OCI-M2 (cell line): ENCODE measurements at regions not wholly inside any gene's neighbourhood (a gene's known extent, or its start where the extent isn't known, plus 50 kb on each side); places are given as distances from the start of the nearest gene placed in this dataset.

Experiments used
- DNase-seq: peaks from one replicate; lab custom pipeline; 2025; ENCODE audit not compliant: unreplicated experiment; lab: John Stamatoyannopoulos, UW

GRCh38 chr1:187234706-187235105 is 406.0 kb downstream of the PLA2G4A start:
- DNase-seq = no peak

GRCh38 chr1:187236199-187236598 is 407.4 kb downstream of the PLA2G4A start:
- DNase-seq = no peak

- DNase-seq = no peak
Observed at GRCh38 chr1:187236676-187237075, 407.9 kb downstream of the PLA2G4A start.

GRCh38 chr1:187237542-187237941 is 408.8 kb downstream of the PLA2G4A start:
- DNase-seq = no peak

GRCh38 chr1:187241971-187242370 is 413.2 kb downstream of the PLA2G4A start:
- no peak for DNase-seq

- DNase-seq = no peak
Observed at GRCh38 chr1:187244623-187245022, 415.9 kb downstream of the PLA2G4A start.

GRCh38 chr1:187245201-187245600 is 416.5 kb downstream of the PLA2G4A start:
- no peak for DNase-seq

- no peak for DNase-seq
Observed at GRCh38 chr1:187249196-187249595, 420.4 kb downstream of the PLA2G4A start.

GRCh38 chr1:187252923-187253322 is 424.2 kb downstream of the PLA2G4A start:
- DNase-seq = no peak

- no peak for DNase-seq
Observed at GRCh38 chr1:187257476-187257875, 428.7 kb downstream of the PLA2G4A start.

- DNase-seq = no peak
Observed at GRCh38 chr1:187261637-187262036, 432.9 kb downstream of the PLA2G4A start.

GRCh38 chr1:187262731-187263130 is 434.0 kb downstream of the PLA2G4A start:
- DNase-seq = no peak

GRCh38 chr1:187264995-187265602 is 436.4 kb downstream of the PLA2G4A start:
- DNase-seq = no peak

GRCh38 chr1:187266051-187266450 is 437.3 kb downstream of the PLA2G4A start:
- no peak for DNase-seq

GRCh38 chr1:187267827-187268226 is 439.1 kb downstream of the PLA2G4A start:
- no peak for DNase-seq

GRCh38 chr1:187270256-187270655 is 441.5 kb downstream of the PLA2G4A start:
- DNase-seq = no peak

- no peak for DNase-seq
Observed at GRCh38 chr1:187275346-187275745, 446.6 kb downstream of the PLA2G4A start.

- DNase-seq = no peak
Observed at GRCh38 chr1:187275985-187276575, 447.3 kb downstream of the PLA2G4A start.

GRCh38 chr1:187276677-187277076 is 447.9 kb downstream of the PLA2G4A start:
- DNase-seq = no peak

GRCh38 chr1:187280031-187280430 is 451.3 kb downstream of the PLA2G4A start:
- no peak for DNase-seq

- no peak for DNase-seq
Observed at GRCh38 chr1:187281085-187281484, 452.3 kb downstream of the PLA2G4A start.

- DNase-seq = no peak
Observed at GRCh38 chr1:187283984-187284383, 455.2 kb downstream of the PLA2G4A start.
